ENCODE measurements at regions not wholly inside any gene's neighbourhood (a gene's known extent, or its start where the extent isn't known, plus 50 kb on each side); places are given as distances from the start of the nearest gene placed in this dataset.

GRCh38 chr1:30284226-30284625, 439.2 kb downstream of the MATN1 start:
- H3K4me1 ChIP-seq (ENCODE audit: control insufficient read depth in 2 of 2, insufficient read depth in 2 of 2, low read length in 2 of 2): no peaks in the 10 kb centered on the region
- H3K4me3 ChIP-seq (ENCODE audit: low read length in 2 of 2): no peak overlapping the region
- no peak for DNase-seq (ENCODE audit: low read depth in 6 of 9, low spot score in 9 of 9)
- WGBS: 90% methylated on average over 4 of the region's 4 CpGs
- no peaks in the 10 kb centered on the region for H3K36me3 ChIP-seq (ENCODE audit: control insufficient read depth in 2 of 2, insufficient read depth in 2 of 2, low read length in 1 of 2)
- H3K27ac ChIP-seq (ENCODE audit: low read depth in 1 of 2, low read length in 1 of 2): no peak overlapping the region
- H3K9me3 ChIP-seq (ENCODE audit: control insufficient read depth in 2 of 2, insufficient read depth in 1 of 2, low read length in 1 of 2): no peaks in the 10 kb centered on the region
- no peaks in the 10 kb centered on the region for H3K27me3 ChIP-seq (ENCODE audit: control insufficient read depth in 2 of 2, insufficient read depth in 1 of 2, low read length in 1 of 2)

- H3K9me3 ChIP-seq (ENCODE audit: control insufficient read depth in 2 of 2, insufficient read depth in 1 of 2, low read length in 1 of 2): no peaks in the 10 kb centered on the region
- no peaks in the 10 kb centered on the region for H3K4me1 ChIP-seq (ENCODE audit: control insufficient read depth in 2 of 2, insufficient read depth in 2 of 2, low read length in 2 of 2)
- H3K4me3 ChIP-seq (ENCODE audit: low read length in 2 of 2): no peak overlapping the region
- no peak overlapping the region for H3K27ac ChIP-seq (ENCODE audit: low read depth in 1 of 2, low read length in 1 of 2)
- 82% methylated on average over 8 of the region's 8 CpGs for WGBS
- H3K36me3 ChIP-seq (ENCODE audit: control insufficient read depth in 2 of 2, insufficient read depth in 2 of 2, low read length in 1 of 2): no peaks in the 10 kb centered on the region
- H3K27me3 ChIP-seq (ENCODE audit: control insufficient read depth in 2 of 2, insufficient read depth in 1 of 2, low read length in 1 of 2): no peaks in the 10 kb centered on the region
- DNase-seq (ENCODE audit: low read depth in 6 of 9, low spot score in 9 of 9): no peak
These were observed 440.0 kb downstream of the MATN1 start for GRCh38 chr1:30283199-30283962.

- no peaks in the 10 kb centered on the region for H3K27me3 ChIP-seq (ENCODE audit: control insufficient read depth in 2 of 2, insufficient read depth in 1 of 2, low read length in 1 of 2)
- DNase-seq (ENCODE audit: low read depth in 6 of 9, low spot score in 9 of 9): no peak
- H3K4me3 ChIP-seq (ENCODE audit: low read length in 2 of 2): no peak overlapping the region
- no peaks in the 10 kb centered on the region for H3K36me3 ChIP-seq (ENCODE audit: control insufficient read depth in 2 of 2, insufficient read depth in 2 of 2, low read length in 1 of 2)
- no peak overlapping the region for H3K27ac ChIP-seq (ENCODE audit: low read depth in 1 of 2, low read length in 1 of 2)
- H3K9me3 ChIP-seq (ENCODE audit: control insufficient read depth in 2 of 2, insufficient read depth in 1 of 2, low read length in 1 of 2): no peaks in the 10 kb centered on the region
- H3K4me1 ChIP-seq (ENCODE audit: control insufficient read depth in 2 of 2, insufficient read depth in 2 of 2, low read length in 2 of 2): no peaks in the 10 kb centered on the region
- WGBS: 96% methylated on average over 2 of the region's 2 CpGs
These were observed 442.8 kb downstream of the MATN1 start for GRCh38 chr1:30280572-30280971.

GRCh38 chr1:30277911-30278310, 445.5 kb downstream of the MATN1 start:
- Histone ChIP-seq H3K9me3 (ENCODE audit: control insufficient read depth in 2 of 2, insufficient read depth in 1 of 2, low read length in 1 of 2) (peaks cover 1 to 7% of the 10 kb centered on the region in 2 donors), H3K27me3 (ENCODE audit: control insufficient read depth in 2 of 2, insufficient read depth in 1 of 2, low read length in 1 of 2) (no peaks in the 10 kb centered on the region), H3K4me1 (ENCODE audit: control insufficient read depth in 2 of 2, insufficient read depth in 2 of 2, low read length in 2 of 2) (no peaks in the 10 kb centered on the region), H3K36me3 (ENCODE audit: control insufficient read depth in 2 of 2, insufficient read depth in 2 of 2, low read length in 1 of 2) (no peaks in the 10 kb centered on the region), H3K4me3 (ENCODE audit: low read length in 2 of 2) (no peak overlapping the region), H3K27ac (ENCODE audit: low read depth in 1 of 2, low read length in 1 of 2) (no peak overlapping the region)
- no peak for DNase-seq (ENCODE audit: low read depth in 6 of 9, low spot score in 9 of 9)
- 89% methylated on average over 6 of the region's 6 CpGs for WGBS

DNA sequence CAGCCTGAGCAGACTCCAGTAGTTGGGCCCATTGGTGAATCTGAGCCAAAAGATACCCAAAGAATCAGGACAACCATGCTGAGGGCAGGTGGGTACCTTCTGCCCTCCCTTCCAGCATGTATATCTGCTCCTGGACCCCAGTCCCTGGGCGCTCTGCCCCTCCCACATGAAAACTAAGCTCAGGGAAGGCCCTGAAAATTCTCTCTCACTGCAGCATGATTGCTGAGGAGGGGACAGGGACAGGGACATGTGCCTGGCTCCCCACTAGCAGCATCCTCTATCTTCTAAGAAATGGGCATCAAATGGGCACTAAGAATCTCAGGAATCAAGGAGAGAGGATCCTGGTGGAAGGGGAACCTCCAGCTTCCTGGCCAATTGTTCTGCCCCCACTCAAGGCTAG, 446.0 kb downstream of the MATN1 start:
- peaks cover 1 to 7% of the 10 kb centered on the region in 2 donors for H3K9me3 ChIP-seq (ENCODE audit: control insufficient read depth in 2 of 2, insufficient read depth in 1 of 2, low read length in 1 of 2)
- H3K4me1 ChIP-seq (ENCODE audit: control insufficient read depth in 2 of 2, insufficient read depth in 2 of 2, low read length in 2 of 2): no peaks in the 10 kb centered on the region
- no peak overlapping the region for H3K4me3 ChIP-seq (ENCODE audit: low read length in 2 of 2)
- no peak for DNase-seq (ENCODE audit: low read depth in 6 of 9, low spot score in 9 of 9)
- 86% methylated on average over 1 of the region's 1 CpG for WGBS
- H3K27me3 ChIP-seq (ENCODE audit: control insufficient read depth in 2 of 2, insufficient read depth in 1 of 2, low read length in 1 of 2): no peaks in the 10 kb centered on the region
- no peak overlapping the region for H3K27ac ChIP-seq (ENCODE audit: low read depth in 1 of 2, low read length in 1 of 2)
- H3K36me3 ChIP-seq (ENCODE audit: control insufficient read depth in 2 of 2, insufficient read depth in 2 of 2, low read length in 1 of 2): no peaks in the 10 kb centered on the region

DNA sequence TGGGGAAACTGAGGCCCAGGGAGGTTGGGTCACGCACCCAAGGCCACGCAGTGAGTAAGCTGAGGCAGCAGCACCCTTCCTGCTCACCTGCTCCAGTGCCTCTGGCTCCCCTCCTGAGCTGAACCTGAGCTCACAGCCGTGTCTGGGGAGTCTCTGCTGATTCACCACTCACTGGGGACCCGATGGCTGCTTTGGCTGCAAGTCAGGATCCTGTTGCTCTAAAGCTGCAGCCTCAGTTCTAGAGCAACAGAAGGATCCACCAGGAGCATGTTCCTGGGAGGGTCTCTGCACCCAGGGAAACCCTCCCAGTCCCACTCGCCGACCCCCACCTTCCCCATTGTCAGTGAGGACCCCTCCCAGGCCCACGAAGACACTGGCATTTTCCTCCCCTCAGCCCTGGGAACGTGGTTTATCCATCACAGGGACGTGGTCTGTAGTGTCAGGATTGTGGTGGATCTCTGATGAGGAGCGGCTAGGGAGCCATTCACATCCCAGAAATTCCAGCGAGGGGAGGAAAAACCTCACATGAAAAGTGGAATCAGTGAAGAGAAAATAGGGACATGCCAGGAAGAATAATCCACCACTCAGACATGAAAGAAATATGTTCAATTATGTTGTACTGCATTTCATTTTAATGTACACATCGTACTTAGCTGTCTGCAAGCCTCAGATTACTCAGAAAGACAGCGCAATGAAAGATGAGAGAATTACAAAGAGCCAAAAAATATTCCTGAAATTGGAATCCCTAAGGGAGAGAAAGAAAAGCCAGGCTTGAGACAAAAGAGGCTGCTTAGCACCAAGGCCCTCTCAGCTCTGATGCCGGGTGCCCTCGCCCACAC, 447.2 kb downstream of the MATN1 start:
- H3K27me3 ChIP-seq (ENCODE audit: control insufficient read depth in 2 of 2, insufficient read depth in 1 of 2, low read length in 1 of 2): no peaks in the 10 kb centered on the region
- DNase-seq (ENCODE audit: low read depth in 6 of 9, low spot score in 9 of 9): no peak
- H3K4me1 ChIP-seq (ENCODE audit: control insufficient read depth in 2 of 2, insufficient read depth in 2 of 2, low read length in 2 of 2): no peaks in the 10 kb centered on the region
- no peaks in the 10 kb centered on the region for H3K36me3 ChIP-seq (ENCODE audit: control insufficient read depth in 2 of 2, insufficient read depth in 2 of 2, low read length in 1 of 2)
- no peak overlapping the region for H3K27ac ChIP-seq (ENCODE audit: low read depth in 1 of 2, low read length in 1 of 2)
- peaks cover 1 to 7% of the 10 kb centered on the region in 2 donors for H3K9me3 ChIP-seq (ENCODE audit: control insufficient read depth in 2 of 2, insufficient read depth in 1 of 2, low read length in 1 of 2)
- 88% methylated on average over 15 of the region's 15 CpGs for WGBS
- no peak overlapping the region for H3K4me3 ChIP-seq (ENCODE audit: low read length in 2 of 2)

DNA sequence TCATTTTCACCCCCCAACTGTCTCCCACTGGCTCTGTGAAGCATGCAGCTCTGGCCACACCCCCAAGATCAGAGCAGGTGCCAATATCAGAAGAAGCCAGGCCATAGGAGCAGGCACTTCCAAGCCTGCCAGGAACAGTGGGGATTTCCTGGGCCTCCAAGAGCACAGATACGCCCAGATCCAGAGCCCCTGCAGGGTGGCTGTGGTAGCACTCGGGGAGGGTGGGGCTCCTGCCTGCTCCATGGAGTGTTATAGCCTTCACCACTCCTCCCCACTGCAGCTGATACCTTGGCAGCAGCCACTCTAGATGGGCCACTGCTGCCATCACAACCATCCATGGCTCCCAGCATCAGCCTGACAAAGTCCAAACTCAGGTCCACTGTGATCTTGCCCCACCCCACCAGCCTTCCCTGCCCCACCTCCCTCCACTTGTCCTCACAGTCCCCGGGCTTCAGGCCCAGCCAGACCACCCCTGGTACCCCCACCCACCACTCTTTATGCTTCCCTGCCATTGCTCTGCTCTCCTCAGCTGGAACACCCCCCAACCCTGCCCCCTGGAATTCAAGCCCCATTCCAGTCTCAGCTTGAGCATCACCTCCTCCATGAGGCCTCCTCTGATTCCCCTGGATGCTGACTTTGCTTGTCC, 448.3 kb downstream of the MATN1 start:
- Histone ChIP-seq H3K27me3 (ENCODE audit: control insufficient read depth in 2 of 2, insufficient read depth in 1 of 2, low read length in 1 of 2) (no peaks in the 10 kb centered on the region), H3K36me3 (ENCODE audit: control insufficient read depth in 2 of 2, insufficient read depth in 2 of 2, low read length in 1 of 2) (no peaks in the 10 kb centered on the region), H3K4me1 (ENCODE audit: control insufficient read depth in 2 of 2, insufficient read depth in 2 of 2, low read length in 2 of 2) (no peaks in the 10 kb centered on the region), H3K4me3 (ENCODE audit: low read length in 2 of 2) (no peak overlapping the region), H3K27ac (ENCODE audit: low read depth in 1 of 2, low read length in 1 of 2) (no peak overlapping the region), H3K9me3 (ENCODE audit: control insufficient read depth in 2 of 2, insufficient read depth in 1 of 2, low read length in 1 of 2) (peaks cover 1 to 7% of the 10 kb centered on the region in 2 donors)
- 58% methylated on average over 3 of the region's 3 CpGs for WGBS
- no peak for DNase-seq (ENCODE audit: low read depth in 6 of 9, low spot score in 9 of 9)

- no peaks in the 10 kb centered on the region for H3K36me3 ChIP-seq (ENCODE audit: control insufficient read depth in 2 of 2, insufficient read depth in 2 of 2, low read length in 1 of 2)
- no peak for DNase-seq (ENCODE audit: low read depth in 6 of 9, low spot score in 9 of 9)
- H3K27me3 ChIP-seq (ENCODE audit: control insufficient read depth in 2 of 2, insufficient read depth in 1 of 2, low read length in 1 of 2): no peaks in the 10 kb centered on the region
- H3K27ac ChIP-seq (ENCODE audit: low read depth in 1 of 2, low read length in 1 of 2): no peak overlapping the region
- H3K4me1 ChIP-seq (ENCODE audit: control insufficient read depth in 2 of 2, insufficient read depth in 2 of 2, low read length in 2 of 2): no peaks in the 10 kb centered on the region
- no peak overlapping the region for H3K4me3 ChIP-seq (ENCODE audit: low read length in 2 of 2)
- H3K9me3 ChIP-seq (ENCODE audit: control insufficient read depth in 2 of 2, insufficient read depth in 1 of 2, low read length in 1 of 2): peaks cover 1 to 7% of the 10 kb centered on the region in 2 donors
- 73% methylated on average over 3 of the region's 3 CpGs for WGBS
These were observed 449.0 kb downstream of the MATN1 start for GRCh38 chr1:30274173-30274970.
